Liver (tissue), 8 donors: ENCODE measurements at regions not wholly inside any gene's neighbourhood (a gene's known extent, or its start where the extent isn't known, plus 50 kb on each side); places are given as distances from the start of the nearest gene placed in this dataset.

Experiments used
- DNase-seq: peaks from one replicate; pipeline ENCODE4 v3.0.0-alpha.2; 2017; ENCODE audit warnings: low spot score
- H3K27ac ChIP-seq, 2 donors: one replicate each; pipeline ENCODE4 v1.7.0; 2013; ENCODE audit warnings: inconsistent platforms in 2 of 2, low read length in 2 of 2, control low read depth in 1 of 2, low read depth in 1 of 2, mild to moderate bottlenecking in 1 of 2
- H3K27me3 ChIP-seq, 4 donors: one replicate each; pipeline versions ENCODE4 v1.6.1 to v1.7.0; 2013; ENCODE audit warnings: low read length in 3 of 4, inconsistent platforms in 1 of 4, mild to moderate bottlenecking in 1 of 4, moderate library complexity in 1 of 4; ENCODE audit not compliant: control insufficient read depth in 4 of 4, insufficient read depth in 4 of 4
- H3K36me3 ChIP-seq, 4 donors: one replicate each; pipeline versions ENCODE4 v1.6.1 to v1.7.0; 2013; ENCODE audit warnings: low read length in 3 of 4, mild to moderate bottlenecking in 3 of 4, low read depth in 1 of 4, moderate library complexity in 1 of 4; ENCODE audit not compliant: control insufficient read depth in 4 of 4, insufficient read depth in 3 of 4
- H3K4me1 ChIP-seq, 4 donors: one replicate each; pipeline versions ENCODE4 v1.6.1 to v1.7.0; 2013; ENCODE audit warnings: low read length in 3 of 4, mild to moderate bottlenecking in 3 of 4, moderate library complexity in 1 of 4; ENCODE audit not compliant: control insufficient read depth in 4 of 4, insufficient read depth in 4 of 4
- H3K4me3 ChIP-seq, 3 donors: one replicate each; pipeline versions ENCODE4 v1.6.1 to v1.7.0; 2013; ENCODE audit warnings: low read length in 3 of 3, control low read depth in 1 of 3, low read depth in 1 of 3, mild to moderate bottlenecking in 1 of 3
- H3K9ac ChIP-seq, 2 donors: one replicate each; pipeline ENCODE4 v1.7.0; 2013; ENCODE audit warnings: low read length in 2 of 2, mild to moderate bottlenecking in 2 of 2, moderate library complexity in 2 of 2, control low read depth in 1 of 2, low read depth in 1 of 2
- H3K9me3 ChIP-seq, 4 donors: one replicate each; pipeline versions ENCODE4 v1.6.1 to v1.7.0; 2013; ENCODE audit warnings: low read length in 3 of 4; ENCODE audit not compliant: control insufficient read depth in 4 of 4
- EGR1 ChIP-seq, 2 donors: IDR thresholded peaks; 2 replicates each; pipeline ENCODE4 v1.6.1; 2016 to 2018; ENCODE audit warnings: antibody characterized with exemption in 2 of 2, low read depth in 2 of 2
- FOXA1 ChIP-seq: IDR thresholded peaks from 2 replicates; pipeline ENCODE4 v1.6.1; 2016; ENCODE audit warnings: antibody characterized with exemption
- FOXA2 ChIP-seq: IDR thresholded peaks from 2 replicates; pipeline ENCODE4 v1.6.1; 2016; ENCODE audit warnings: antibody characterized with exemption
- GABPA ChIP-seq, 2 donors: IDR thresholded peaks in 1 of 2; conservative IDR thresholded peaks in 1 of 2; 2 replicates each; pipeline ENCODE4 v1.6.1; 2016; ENCODE audit warnings: antibody characterized with exemption in 2 of 2, mild to moderate bottlenecking in 1 of 2, moderate library complexity in 1 of 2
- HNF4A ChIP-seq, 2 donors: conservative IDR thresholded peaks; 2 replicates each; pipeline ENCODE4 v1.6.1; 2016; ENCODE audit warnings: antibody characterized with exemption in 2 of 2, mild to moderate bottlenecking in 2 of 2
- JUND ChIP-seq, 2 donors: IDR thresholded peaks; 2 replicates each; pipeline ENCODE4 v1.6.1; 2016; ENCODE audit warnings: antibody characterized with exemption in 2 of 2
- RAD21 ChIP-seq, 2 donors: IDR thresholded peaks; 2 replicates each; pipeline ENCODE4 v1.6.1; 2016; ENCODE audit warnings: antibody characterized with exemption in 2 of 2, mild to moderate bottlenecking in 2 of 2
- RXRA ChIP-seq, 2 donors: IDR thresholded peaks; 2 replicates each; pipeline ENCODE4 v1.6.1; 2017 to 2018; ENCODE audit warnings: antibody characterized with exemption in 2 of 2, mild to moderate bottlenecking in 1 of 2
- SP1 ChIP-seq: IDR thresholded peaks from 2 replicates; pipeline ENCODE4 v1.6.1; 2018; ENCODE audit warnings: antibody characterized with exemption, mild to moderate bottlenecking
- TAF1 ChIP-seq: conservative IDR thresholded peaks from 2 replicates; pipeline ENCODE4 v1.6.1; 2016; ENCODE audit warnings: antibody characterized with exemption, mild to moderate bottlenecking
- WGBS: extraction: QIAGEN DNeasy Blood & Tissue Kit; methylation state at CpG from one replicate; pipeline ENCODE4 v1.1.7; 2013; 5-methylcytosine and 5-hydroxymethylcytosine counted together
- TF ChIP-seq, protein P1 (sequence below): IDR thresholded peaks from 2 replicates; pipeline ENCODE4 v1.6.1; 2016; ENCODE audit warnings: antibody characterized with exemption, mild to moderate bottlenecking
- TF ChIP-seq, protein P2 (sequence below): IDR thresholded peaks from 2 replicates; pipeline ENCODE4 v1.6.1; 2016; ENCODE audit warnings: antibody characterized with exemption
- TF ChIP-seq, protein P3 (sequence below): IDR thresholded peaks from 2 replicates; pipeline ENCODE4 v1.6.1; 2016; ENCODE audit warnings: antibody characterized with exemption
- TF ChIP-seq, protein P4 (sequence below): fragments of 150-350 bp; IDR thresholded peaks from 2 replicates; pipeline ENCODE4 v1.5.1; 2017; ENCODE audit warnings: improper control_type of control experiment, low read depth, low read length; ENCODE audit not compliant: missing input control
- TF ChIP-seq, protein P5 (sequence below): IDR thresholded peaks from 2 replicates; pipeline ENCODE4 v1.6.1; 2016; ENCODE audit warnings: antibody characterized with exemption
- donor health status: healthy.
- donor health status: healthy.
- donor health status: healthy.
- donor health status: healthy.
- donor health status: healthy.

DNA sequence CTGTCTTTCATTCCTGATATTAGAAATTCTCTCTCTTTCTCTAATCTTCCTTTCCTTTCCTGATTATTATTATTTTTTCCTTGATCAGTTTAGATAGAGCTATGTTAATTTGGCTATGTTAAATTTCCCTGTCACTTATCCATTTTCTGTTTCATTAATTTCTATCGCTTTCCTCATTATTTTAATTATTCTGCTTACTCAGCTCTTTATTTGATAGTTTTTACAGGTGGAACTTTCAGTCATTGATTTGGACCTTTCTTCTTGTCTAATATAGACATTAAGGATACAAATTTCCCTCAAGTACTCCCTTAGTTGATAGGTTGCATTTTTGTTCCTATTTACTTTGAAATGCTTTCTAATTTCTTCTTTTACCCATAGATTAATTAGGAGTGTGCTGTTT lies 442.3 kb downstream of the CDH26 start:
- Histone ChIP-seq H3K27me3 (peaks cover 0 to 5% (median 4%) of the 10 kb centered on the region in 4 donors), H3K4me3 (no peak overlapping the region), H3K9ac (no peak overlapping the region), H3K27ac (no peak overlapping the region), H3K4me1 (no peaks in the 10 kb centered on the region), H3K36me3 (no peaks in the 10 kb centered on the region), H3K9me3 (no peaks in the 10 kb centered on the region)
- TF ChIP-seq, protein P1, sequence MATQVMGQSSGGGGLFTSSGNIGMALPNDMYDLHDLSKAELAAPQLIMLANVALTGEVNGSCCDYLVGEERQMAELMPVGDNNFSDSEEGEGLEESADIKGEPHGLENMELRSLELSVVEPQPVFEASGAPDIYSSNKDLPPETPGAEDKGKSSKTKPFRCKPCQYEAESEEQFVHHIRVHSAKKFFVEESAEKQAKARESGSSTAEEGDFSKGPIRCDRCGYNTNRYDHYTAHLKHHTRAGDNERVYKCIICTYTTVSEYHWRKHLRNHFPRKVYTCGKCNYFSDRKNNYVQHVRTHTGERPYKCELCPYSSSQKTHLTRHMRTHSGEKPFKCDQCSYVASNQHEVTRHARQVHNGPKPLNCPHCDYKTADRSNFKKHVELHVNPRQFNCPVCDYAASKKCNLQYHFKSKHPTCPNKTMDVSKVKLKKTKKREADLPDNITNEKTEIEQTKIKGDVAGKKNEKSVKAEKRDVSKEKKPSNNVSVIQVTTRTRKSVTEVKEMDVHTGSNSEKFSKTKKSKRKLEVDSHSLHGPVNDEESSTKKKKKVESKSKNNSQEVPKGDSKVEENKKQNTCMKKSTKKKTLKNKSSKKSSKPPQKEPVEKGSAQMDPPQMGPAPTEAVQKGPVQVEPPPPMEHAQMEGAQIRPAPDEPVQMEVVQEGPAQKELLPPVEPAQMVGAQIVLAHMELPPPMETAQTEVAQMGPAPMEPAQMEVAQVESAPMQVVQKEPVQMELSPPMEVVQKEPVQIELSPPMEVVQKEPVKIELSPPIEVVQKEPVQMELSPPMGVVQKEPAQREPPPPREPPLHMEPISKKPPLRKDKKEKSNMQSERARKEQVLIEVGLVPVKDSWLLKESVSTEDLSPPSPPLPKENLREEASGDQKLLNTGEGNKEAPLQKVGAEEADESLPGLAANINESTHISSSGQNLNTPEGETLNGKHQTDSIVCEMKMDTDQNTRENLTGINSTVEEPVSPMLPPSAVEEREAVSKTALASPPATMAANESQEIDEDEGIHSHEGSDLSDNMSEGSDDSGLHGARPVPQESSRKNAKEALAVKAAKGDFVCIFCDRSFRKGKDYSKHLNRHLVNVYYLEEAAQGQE, result no peak
- no peak for TF ChIP-seq SP1
- TF ChIP-seq, protein P2, sequence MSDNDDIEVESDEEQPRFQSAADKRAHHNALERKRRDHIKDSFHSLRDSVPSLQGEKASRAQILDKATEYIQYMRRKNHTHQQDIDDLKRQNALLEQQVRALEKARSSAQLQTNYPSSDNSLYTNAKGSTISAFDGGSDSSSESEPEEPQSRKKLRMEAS, result no peak
- TF ChIP-seq, protein P3, sequence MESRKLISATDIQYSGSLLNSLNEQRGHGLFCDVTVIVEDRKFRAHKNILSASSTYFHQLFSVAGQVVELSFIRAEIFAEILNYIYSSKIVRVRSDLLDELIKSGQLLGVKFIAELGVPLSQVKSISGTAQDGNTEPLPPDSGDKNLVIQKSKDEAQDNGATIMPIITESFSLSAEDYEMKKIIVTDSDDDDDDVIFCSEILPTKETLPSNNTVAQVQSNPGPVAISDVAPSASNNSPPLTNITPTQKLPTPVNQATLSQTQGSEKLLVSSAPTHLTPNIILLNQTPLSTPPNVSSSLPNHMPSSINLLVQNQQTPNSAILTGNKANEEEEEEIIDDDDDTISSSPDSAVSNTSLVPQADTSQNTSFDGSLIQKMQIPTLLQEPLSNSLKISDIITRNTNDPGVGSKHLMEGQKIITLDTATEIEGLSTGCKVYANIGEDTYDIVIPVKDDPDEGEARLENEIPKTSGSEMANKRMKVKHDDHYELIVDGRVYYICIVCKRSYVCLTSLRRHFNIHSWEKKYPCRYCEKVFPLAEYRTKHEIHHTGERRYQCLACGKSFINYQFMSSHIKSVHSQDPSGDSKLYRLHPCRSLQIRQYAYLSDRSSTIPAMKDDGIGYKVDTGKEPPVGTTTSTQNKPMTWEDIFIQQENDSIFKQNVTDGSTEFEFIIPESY, result no peak
- no peak for TF ChIP-seq JUND (IDR thresholded peaks at IDR 0.05)
- no peak for TF ChIP-seq FOXA2
- no peak for TF ChIP-seq RXRA (IDR thresholded peaks at IDR 0.05)
- TF ChIP-seq RAD21 (IDR thresholded peaks at IDR 0.05), result no peak
- no peak for TF ChIP-seq HNF4A (conservative IDR thresholded peaks at IDR 0.05)
- TF ChIP-seq, protein P4, sequence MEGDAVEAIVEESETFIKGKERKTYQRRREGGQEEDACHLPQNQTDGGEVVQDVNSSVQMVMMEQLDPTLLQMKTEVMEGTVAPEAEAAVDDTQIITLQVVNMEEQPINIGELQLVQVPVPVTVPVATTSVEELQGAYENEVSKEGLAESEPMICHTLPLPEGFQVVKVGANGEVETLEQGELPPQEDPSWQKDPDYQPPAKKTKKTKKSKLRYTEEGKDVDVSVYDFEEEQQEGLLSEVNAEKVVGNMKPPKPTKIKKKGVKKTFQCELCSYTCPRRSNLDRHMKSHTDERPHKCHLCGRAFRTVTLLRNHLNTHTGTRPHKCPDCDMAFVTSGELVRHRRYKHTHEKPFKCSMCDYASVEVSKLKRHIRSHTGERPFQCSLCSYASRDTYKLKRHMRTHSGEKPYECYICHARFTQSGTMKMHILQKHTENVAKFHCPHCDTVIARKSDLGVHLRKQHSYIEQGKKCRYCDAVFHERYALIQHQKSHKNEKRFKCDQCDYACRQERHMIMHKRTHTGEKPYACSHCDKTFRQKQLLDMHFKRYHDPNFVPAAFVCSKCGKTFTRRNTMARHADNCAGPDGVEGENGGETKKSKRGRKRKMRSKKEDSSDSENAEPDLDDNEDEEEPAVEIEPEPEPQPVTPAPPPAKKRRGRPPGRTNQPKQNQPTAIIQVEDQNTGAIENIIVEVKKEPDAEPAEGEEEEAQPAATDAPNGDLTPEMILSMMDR, result no peak
- TF ChIP-seq TAF1, result no peak
- TF ChIP-seq GABPA (IDR thresholded peaks at IDR 0.05 in 1 of 2, conservative IDR thresholded peaks at IDR 0.05 in 1 of 2), result no peak
- no peak for TF ChIP-seq FOXA1
- TF ChIP-seq EGR1 (IDR thresholded peaks at IDR 0.05; ENCODE audit: low read depth in 2 of 2), result no peak
- TF ChIP-seq, protein P5, sequence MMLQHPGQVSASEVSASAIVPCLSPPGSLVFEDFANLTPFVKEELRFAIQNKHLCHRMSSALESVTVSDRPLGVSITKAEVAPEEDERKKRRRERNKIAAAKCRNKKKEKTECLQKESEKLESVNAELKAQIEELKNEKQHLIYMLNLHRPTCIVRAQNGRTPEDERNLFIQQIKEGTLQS, result no peak
- WGBS, result 91% methylated on average over 1 of the region's 1 CpG
- DNase-seq, result no peak
